GM13977 (cell line): ENCODE measurements at regions not wholly inside any gene's neighbourhood (a gene's known extent, or its start where the extent isn't known, plus 50 kb on each side); places are given as distances from the start of the nearest gene placed in this dataset.

Experiments used
- DNase-seq: peaks from one replicate; pipeline ENCODE4 v3.0.0; 2012; ENCODE audit warnings: low spot score
- in situ Hi-C: fragments of 300-500 bp; cut with MboI; formaldehyde crosslinking; loops from one replicate; pipeline ENCODE4 v1.12.0; 2022; ENCODE audit warnings: low sequenced_read_pairs, low pct_unique_long_range_greater_than_20kb, mixed read lengths, inconsistent platforms; ENCODE audit not compliant: unreplicated experiment
- TF ChIP-seq, protein P1 (sequence below): IDR thresholded peaks from 2 replicates; pipeline ENCODE4 v1.5.1; 2012; ENCODE audit warnings: mild to moderate bottlenecking, control low read depth; ENCODE audit not compliant: insufficient read depth; ENCODE audit errors: extremely low read depth, missing control alignments

GRCh38 chr4:178838776-178839175, 1396.5 kb upstream of the AGA start:
- TF ChIP-seq, protein P1, sequence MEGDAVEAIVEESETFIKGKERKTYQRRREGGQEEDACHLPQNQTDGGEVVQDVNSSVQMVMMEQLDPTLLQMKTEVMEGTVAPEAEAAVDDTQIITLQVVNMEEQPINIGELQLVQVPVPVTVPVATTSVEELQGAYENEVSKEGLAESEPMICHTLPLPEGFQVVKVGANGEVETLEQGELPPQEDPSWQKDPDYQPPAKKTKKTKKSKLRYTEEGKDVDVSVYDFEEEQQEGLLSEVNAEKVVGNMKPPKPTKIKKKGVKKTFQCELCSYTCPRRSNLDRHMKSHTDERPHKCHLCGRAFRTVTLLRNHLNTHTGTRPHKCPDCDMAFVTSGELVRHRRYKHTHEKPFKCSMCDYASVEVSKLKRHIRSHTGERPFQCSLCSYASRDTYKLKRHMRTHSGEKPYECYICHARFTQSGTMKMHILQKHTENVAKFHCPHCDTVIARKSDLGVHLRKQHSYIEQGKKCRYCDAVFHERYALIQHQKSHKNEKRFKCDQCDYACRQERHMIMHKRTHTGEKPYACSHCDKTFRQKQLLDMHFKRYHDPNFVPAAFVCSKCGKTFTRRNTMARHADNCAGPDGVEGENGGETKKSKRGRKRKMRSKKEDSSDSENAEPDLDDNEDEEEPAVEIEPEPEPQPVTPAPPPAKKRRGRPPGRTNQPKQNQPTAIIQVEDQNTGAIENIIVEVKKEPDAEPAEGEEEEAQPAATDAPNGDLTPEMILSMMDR, result no peak
- no peak for DNase-seq
- in situ Hi-C loops, result no loop called here

DNA sequence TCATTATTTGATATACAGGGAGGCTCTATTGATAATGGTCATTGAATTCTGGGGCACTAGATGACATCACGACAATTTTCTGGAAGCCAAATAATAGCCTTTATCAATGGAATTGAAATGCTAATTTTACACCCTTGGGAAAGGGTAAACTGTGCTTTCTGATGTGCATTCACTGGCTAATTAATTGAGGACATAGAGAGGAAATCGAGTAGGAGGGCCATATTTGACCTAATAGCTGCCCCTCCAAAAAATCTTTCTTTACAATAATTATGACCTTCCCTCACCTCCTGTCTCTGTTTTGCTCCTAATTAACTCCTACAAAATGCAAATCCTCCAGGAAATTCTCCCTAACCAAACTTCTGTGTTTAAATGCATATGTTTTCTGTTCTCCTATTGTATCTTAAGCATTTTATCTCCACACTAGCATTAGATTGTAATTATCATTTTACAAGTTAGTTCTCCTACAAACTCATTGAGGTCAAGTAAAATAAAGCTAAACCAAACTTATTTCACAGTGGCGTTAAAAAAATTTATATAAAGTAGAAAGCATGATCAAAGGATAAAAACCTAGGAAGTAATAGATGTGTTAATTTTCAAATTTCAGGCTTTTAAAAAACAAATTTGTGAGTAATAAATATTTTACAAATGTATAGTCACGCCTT, 1414.0 kb upstream of the AGA start:
- no peak for DNase-seq
- in situ Hi-C loops, result no loop called here
- TF ChIP-seq, protein P1, result no peak

GRCh38 chr4:178871476-178871875, 1429.2 kb upstream of the AGA start:
- DNase-seq, result no peak
- TF ChIP-seq, protein P1, result no peak
- in situ Hi-C loops, result no loop called here

DNA sequence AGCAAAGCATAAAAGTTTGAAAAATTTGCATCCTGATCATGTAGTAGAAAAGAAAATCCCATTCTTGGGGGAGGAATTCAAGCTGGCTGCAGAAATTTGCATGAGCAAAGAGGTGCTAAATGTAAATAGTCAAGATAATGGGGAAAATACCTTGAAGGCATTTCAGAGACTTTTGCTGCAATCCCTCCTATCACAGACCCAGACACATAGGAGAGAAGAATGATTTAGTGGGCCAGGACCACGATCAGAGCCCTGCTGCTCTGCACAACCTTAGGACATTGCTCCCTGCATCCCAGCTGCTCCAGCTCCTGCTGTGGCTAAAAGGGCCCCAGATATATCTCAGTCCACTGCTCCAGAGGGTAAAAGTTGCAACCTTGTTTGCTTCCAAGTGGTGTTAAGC, 1439.7 kb upstream of the AGA start:
- no peak for DNase-seq
- in situ Hi-C loops, result no loop called here
- TF ChIP-seq, protein P1, result no peak

GRCh38 chr4:178894126-178894525, 1451.9 kb upstream of the AGA start:
- in situ Hi-C loops, result no loop called here
- TF ChIP-seq, protein P1, result no peak
- no peak for DNase-seq

DNA sequence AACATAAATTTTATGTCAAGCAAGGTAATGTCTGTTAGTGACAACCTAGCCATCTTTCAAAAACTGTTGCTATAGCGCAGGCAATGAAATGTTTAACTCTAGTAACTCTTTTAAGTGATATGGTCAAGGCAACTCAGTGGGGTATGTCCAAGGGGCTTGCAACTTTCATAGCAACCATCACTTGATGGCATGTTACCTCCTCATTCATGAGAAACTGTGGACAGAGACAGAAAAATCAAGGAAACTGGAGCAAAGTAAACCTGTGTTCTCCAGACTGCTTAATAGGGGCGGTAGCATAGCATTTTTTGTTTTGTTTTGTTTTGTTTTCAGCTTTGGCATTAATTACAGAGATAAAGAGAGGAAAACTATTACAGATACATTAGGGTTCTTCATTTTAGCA, 1456.8 kb upstream of the AGA start:
- TF ChIP-seq, protein P1, result no peak
- in situ Hi-C loops, result no loop called here

More for the DNA sequence above, 1456.8 kb upstream of the AGA start:
- DNase-seq, result no peak
